Stomach (tissue), 4 donors: ENCODE measurements at regions not wholly inside any gene's neighbourhood (a gene's known extent, or its start where the extent isn't known, plus 50 kb on each side); places are given as distances from the start of the nearest gene placed in this dataset.

Source experiments
- EP300 ChIP-seq: sonication (generic); formaldehyde crosslinking; IDR thresholded peaks from one replicate; pipeline ENCODE4 v1.6.1; 2017; ENCODE audit warnings: antibody characterized with exemption
- POLR2A ChIP-seq, 4 donors: fragments of 450-650 bp; IDR thresholded peaks; one replicate each; pipeline ENCODE4 v1.6.1; 2016; ENCODE audit warnings: antibody characterized with exemption in 4 of 4, control low read depth in 2 of 4, mild to moderate bottlenecking in 1 of 4, moderate library complexity in 1 of 4
- TF ChIP-seq, protein P1 (sequence below), 7 experiments: fragments of 450-650 bp in 4 of 7; fragments of 200-600 bp in 3 of 7; sonication (generic) in 3 of 7; IDR thresholded peaks; one replicate each; pipeline ENCODE4 v1.5.1; 2016 to 2019; ENCODE audit warnings: antibody characterized with exemption in 7 of 7, control low read depth in 2 of 7, mild to moderate bottlenecking in 1 of 7

DNA sequence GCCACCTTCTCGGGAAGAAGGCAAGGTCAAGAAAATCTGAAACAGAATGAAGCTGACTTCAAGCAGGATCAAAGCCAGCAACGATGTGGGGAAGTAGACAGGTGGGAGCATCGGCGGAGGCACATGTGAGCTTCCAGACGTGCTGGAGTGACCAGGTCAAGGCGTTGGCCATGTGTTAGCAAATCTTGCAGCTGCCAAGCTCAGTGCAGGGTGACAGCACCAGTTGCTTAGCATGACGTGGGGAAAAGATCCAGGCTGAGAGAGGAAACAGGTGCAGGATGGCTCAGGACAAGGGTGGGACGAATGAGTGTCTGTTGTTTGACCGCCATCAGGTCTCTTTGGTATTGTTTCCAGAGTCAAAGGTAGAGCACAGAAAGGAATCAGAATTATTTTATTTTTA lies 92.3 kb downstream of the TNFSF13B start:
- TF ChIP-seq POLR2A (IDR thresholded peaks at IDR 0.05): no peak
- no peak for TF ChIP-seq EP300
- TF ChIP-seq, protein P1, sequence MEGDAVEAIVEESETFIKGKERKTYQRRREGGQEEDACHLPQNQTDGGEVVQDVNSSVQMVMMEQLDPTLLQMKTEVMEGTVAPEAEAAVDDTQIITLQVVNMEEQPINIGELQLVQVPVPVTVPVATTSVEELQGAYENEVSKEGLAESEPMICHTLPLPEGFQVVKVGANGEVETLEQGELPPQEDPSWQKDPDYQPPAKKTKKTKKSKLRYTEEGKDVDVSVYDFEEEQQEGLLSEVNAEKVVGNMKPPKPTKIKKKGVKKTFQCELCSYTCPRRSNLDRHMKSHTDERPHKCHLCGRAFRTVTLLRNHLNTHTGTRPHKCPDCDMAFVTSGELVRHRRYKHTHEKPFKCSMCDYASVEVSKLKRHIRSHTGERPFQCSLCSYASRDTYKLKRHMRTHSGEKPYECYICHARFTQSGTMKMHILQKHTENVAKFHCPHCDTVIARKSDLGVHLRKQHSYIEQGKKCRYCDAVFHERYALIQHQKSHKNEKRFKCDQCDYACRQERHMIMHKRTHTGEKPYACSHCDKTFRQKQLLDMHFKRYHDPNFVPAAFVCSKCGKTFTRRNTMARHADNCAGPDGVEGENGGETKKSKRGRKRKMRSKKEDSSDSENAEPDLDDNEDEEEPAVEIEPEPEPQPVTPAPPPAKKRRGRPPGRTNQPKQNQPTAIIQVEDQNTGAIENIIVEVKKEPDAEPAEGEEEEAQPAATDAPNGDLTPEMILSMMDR (IDR thresholded peaks at IDR 0.05): no peak
